Esophagus squamous epithelium (tissue), 5 donors: ENCODE measurements at regions not wholly inside any gene's neighbourhood (a gene's known extent, or its start where the extent isn't known, plus 50 kb on each side); places are given as distances from the start of the nearest gene placed in this dataset.

Source experiments
- DNase-seq: peaks from one replicate; lab custom pipeline; 2025; lab: John Stamatoyannopoulos, UW
- H3K27ac ChIP-seq, 4 donors: fragments of 200-600 bp; sonication (generic); one replicate each; pipeline ENCODE4 v1.5.1; 2016 to 2019; ENCODE audit warnings: mild to moderate bottlenecking in 1 of 4
- H3K27me3 ChIP-seq, 4 donors: fragments of 200-600 bp; sonication (generic); 1 replicate in 3 of 4; 2 replicates in 1 of 4; pipeline versions ENCODE4 v1.5.1 to v1.6.0; 2017 to 2021; ENCODE audit warnings: antibody characterized with exemption in 1 of 4
- H3K36me3 ChIP-seq, 3 donors: fragments of 200-600 bp; sonication (generic); one replicate each; pipeline ENCODE4 v1.5.1; 2016 to 2019
- H3K4me1 ChIP-seq, 3 donors: fragments of 200-600 bp; sonication (generic); one replicate each; pipeline ENCODE4 v1.5.1; 2017 to 2019
- H3K4me3 ChIP-seq, 4 donors: fragments of 200-600 bp; sonication (generic); 1 replicate in 3 of 4; 2 replicates in 1 of 4; pipeline ENCODE4 v1.5.1; 2016 to 2019; ENCODE audit warnings: mild to moderate bottlenecking in 2 of 4, moderate library complexity in 1 of 4
- H3K9me3 ChIP-seq, 3 donors: fragments of 200-600 bp; sonication (generic); one replicate each; pipeline ENCODE4 v1.5.1; 2016 to 2019
- POLR2A ChIP-seq, 4 donors: fragments of 450-650 bp; IDR thresholded peaks; one replicate each; pipeline ENCODE4 v1.6.1; 2017; ENCODE audit warnings: antibody characterized with exemption in 4 of 4, mild to moderate bottlenecking in 4 of 4, moderate library complexity in 3 of 4
- WGBS, 2 donors: methylation state at CpG; one replicate each; pipeline ENCODE4 v1.1.5; 2018; 5-methylcytosine and 5-hydroxymethylcytosine counted together
- intact Hi-C: fragments of 100-400 bp; cut with DNase I; formaldehyde crosslinking; loops from one replicate; pipeline ENCODE4 v1.15.0; 2022
- TF ChIP-seq, protein P1 (sequence below), 6 experiments: fragments of 450-650 bp in 4 of 6; fragments of 200-600 bp in 2 of 6; sonication (generic) in 2 of 6; IDR thresholded peaks; one replicate each; pipeline ENCODE4 v1.5.1; 2016 to 2019; ENCODE audit warnings: antibody characterized with exemption in 6 of 6, mild to moderate bottlenecking in 4 of 6, moderate library complexity in 4 of 6
- donor health status: DM: yes; HTN: yes; CAD: no.

DNA sequence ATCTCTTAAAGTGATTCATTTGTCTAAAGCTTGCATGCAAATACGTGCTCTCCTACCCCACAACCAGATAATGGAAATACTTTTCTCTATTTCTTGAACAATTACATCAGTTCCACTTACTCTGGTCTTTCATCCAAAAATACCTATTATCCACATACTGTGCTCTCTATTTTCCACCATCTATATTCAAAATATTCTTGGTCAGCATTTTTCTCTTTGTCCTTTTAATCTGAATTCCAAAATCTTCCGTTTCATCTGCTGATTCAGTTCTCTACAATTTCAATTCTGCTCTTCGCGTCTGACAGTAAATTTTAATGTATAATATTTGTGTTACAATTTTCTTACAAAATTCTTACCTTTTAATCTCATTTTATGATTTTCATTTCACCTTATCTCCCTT, 110.3 kb downstream of the ZNF648 start:
- no peaks in the 10 kb centered on the region for H3K27me3 ChIP-seq
- H3K4me1 ChIP-seq, result no peaks in the 10 kb centered on the region
- no peak overlapping the region for H3K4me3 ChIP-seq
- WGBS, 2 donors, result 69 to 77% methylated on average over 4 of the region's 4 CpGs
- no peak overlapping the region for H3K27ac ChIP-seq
- TF ChIP-seq POLR2A (IDR thresholded peaks at IDR 0.05), result no peak
- TF ChIP-seq, protein P1, sequence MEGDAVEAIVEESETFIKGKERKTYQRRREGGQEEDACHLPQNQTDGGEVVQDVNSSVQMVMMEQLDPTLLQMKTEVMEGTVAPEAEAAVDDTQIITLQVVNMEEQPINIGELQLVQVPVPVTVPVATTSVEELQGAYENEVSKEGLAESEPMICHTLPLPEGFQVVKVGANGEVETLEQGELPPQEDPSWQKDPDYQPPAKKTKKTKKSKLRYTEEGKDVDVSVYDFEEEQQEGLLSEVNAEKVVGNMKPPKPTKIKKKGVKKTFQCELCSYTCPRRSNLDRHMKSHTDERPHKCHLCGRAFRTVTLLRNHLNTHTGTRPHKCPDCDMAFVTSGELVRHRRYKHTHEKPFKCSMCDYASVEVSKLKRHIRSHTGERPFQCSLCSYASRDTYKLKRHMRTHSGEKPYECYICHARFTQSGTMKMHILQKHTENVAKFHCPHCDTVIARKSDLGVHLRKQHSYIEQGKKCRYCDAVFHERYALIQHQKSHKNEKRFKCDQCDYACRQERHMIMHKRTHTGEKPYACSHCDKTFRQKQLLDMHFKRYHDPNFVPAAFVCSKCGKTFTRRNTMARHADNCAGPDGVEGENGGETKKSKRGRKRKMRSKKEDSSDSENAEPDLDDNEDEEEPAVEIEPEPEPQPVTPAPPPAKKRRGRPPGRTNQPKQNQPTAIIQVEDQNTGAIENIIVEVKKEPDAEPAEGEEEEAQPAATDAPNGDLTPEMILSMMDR (IDR thresholded peaks at IDR 0.05), result no peak
- H3K36me3 ChIP-seq, result no peaks in the 10 kb centered on the region
- intact Hi-C loops, result no loop called here
- no peak for DNase-seq
- H3K9me3 ChIP-seq, result no peaks in the 10 kb centered on the region

DNA sequence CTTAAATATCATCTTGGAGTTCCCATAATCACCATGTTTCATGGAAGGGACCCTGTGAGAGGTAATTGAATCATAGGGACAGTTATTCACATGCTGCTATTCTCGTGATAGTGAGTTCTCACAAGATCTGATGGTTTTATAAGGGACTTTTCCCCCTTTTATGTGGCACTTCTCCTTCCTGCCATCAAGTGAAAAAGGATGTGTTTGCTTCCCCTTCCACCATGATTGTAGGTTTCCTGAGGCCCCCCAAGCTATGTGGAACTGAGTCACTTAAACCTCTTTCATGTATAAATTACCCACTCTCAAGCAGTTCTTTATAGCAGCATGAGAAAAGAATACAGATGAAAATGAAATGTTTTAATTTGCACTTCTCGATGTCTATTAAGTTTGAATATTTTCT, 112.0 kb downstream of the ZNF648 start:
- H3K27ac ChIP-seq, result no peak overlapping the region
- TF ChIP-seq, protein P1 (IDR thresholded peaks at IDR 0.05), result no peak
- TF ChIP-seq POLR2A (IDR thresholded peaks at IDR 0.05), result no peak
- no peak for DNase-seq
- 31 to 35% methylated on average over 2 of the region's 2 CpGs for WGBS, 2 donors
- H3K27me3 ChIP-seq, result no peaks in the 10 kb centered on the region
- H3K9me3 ChIP-seq, result no peaks in the 10 kb centered on the region
- intact Hi-C loops, result no loop called here
- H3K4me3 ChIP-seq, result no peak overlapping the region
- H3K36me3 ChIP-seq, result no peaks in the 10 kb centered on the region
- no peaks in the 10 kb centered on the region for H3K4me1 ChIP-seq

DNA sequence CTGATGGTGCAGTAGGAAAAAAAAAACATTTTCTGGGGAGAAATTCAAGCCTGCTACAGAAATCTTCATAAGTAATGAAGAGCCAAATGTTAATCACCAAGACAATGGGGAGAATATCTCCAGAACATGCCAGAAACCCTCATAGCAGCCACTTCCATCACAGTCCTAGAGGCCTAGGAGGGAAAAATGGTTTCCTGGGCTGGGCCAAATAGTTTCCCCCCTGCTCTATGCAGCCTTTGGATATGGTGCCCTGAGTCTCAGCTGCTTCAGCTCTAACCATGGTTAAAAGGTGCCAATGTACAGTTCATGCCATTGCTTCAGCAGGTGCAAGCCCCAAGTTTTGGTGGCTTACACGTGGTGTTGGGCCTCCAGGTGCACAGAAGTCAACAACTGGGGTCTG, 113.1 kb downstream of the ZNF648 start:
- no peak for DNase-seq
- H3K4me3 ChIP-seq, result no peak overlapping the region
- no peak for TF ChIP-seq POLR2A (IDR thresholded peaks at IDR 0.05)
- TF ChIP-seq, protein P1 (IDR thresholded peaks at IDR 0.05), result no peak
- peaks cover 0 to 8% (median 0%) of the 10 kb centered on the region in 4 donors for H3K27me3 ChIP-seq
- no peaks in the 10 kb centered on the region for H3K4me1 ChIP-seq
- no peaks in the 10 kb centered on the region for H3K9me3 ChIP-seq
- intact Hi-C loops, result no loop called here
- H3K27ac ChIP-seq, result no peak overlapping the region
- no peaks in the 10 kb centered on the region for H3K36me3 ChIP-seq
- 14% methylated on average over 1 of the region's 1 CpG; no CpG with 5 or more reads in 1 of the 2 donors for WGBS, 2 donors

DNA sequence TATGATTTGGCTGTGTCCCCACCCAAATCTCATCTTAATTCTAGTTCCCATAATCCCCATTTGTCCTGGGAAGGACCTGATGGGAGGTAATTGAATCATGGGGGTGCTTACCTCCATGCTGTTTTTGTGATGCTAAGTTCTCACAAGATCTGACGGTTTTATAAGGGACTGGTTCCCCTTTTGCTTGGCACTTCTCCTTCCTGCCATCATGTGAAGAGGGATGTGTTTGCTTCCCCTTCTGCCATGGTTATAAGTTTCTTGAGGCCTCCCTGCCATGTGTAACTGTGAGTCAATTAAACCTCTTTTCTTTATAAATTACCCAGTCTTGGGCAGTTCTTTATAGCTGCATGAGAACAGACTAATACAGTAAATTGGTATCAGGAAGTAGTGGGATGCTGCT, 114.1 kb downstream of the ZNF648 start:
- Histone ChIP-seq H3K4me1 (no peaks in the 10 kb centered on the region), H3K36me3 (no peaks in the 10 kb centered on the region), H3K4me3 (no peak overlapping the region), H3K27me3 (peaks cover 0 to 13% (median 0%) of the 10 kb centered on the region in 4 donors), H3K27ac (no peak overlapping the region), H3K9me3 (no peaks in the 10 kb centered on the region)
- 47 to 79% methylated on average over 1 of the region's 1 CpG for WGBS, 2 donors
- intact Hi-C loops, result no loop called here
- no peak for DNase-seq
- TF ChIP-seq, protein P1 (IDR thresholded peaks at IDR 0.05), result no peak
- TF ChIP-seq POLR2A (IDR thresholded peaks at IDR 0.05), result no peak

DNA sequence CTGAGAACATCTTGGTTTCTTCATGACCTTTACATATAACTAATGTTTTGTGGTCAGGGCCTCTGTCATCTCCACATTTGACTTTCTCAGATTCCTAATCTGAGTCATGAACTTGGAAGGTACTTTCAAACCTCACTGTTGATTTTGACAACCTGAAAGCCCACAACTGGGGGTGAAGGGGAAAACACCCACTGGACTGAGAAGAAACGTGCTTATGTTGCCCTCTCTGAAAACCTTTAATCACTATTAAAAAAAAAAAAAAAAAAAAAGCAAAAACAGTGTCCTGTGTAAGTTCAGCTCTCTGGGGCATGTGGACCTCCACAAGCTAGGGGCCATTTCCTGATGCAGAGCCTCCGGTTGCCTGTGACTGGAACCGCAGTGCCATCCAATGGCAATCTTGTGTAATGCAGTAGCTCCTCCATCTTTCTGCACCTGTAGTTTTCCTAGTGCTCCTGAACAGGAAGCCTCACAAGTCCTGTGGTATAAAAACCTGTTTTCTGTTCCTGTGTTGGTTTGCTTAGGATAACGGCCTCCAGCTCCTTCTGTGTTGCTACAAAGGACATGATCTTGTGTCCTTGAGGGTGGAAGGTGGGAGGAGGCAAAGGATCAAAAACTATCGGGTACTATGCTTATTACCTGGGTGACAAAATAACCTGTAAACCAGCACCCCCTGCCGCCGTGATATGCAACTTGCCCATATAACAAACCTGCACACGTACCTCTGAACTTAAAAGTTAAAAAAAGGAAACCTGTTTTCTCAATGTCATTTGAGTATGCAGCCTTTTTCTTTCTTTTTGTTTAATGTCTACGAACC, 124.5 kb downstream of the ZNF648 start:
- 16 to 19% methylated on average over 9 of the region's 9 CpGs for WGBS, 2 donors
- no peak overlapping the region for H3K4me3 ChIP-seq
- DNase-seq, result no peak
- TF ChIP-seq, protein P1 (IDR thresholded peaks at IDR 0.05), result peak in 5 of 6 experiments; percentile 47 to 75 (median 50)
- no peak for TF ChIP-seq POLR2A (IDR thresholded peaks at IDR 0.05)
- intact Hi-C loops, result no loop called here
- no peaks in the 10 kb centered on the region for H3K36me3 ChIP-seq
- no peak overlapping the region for H3K27ac ChIP-seq
- no peaks in the 10 kb centered on the region for H3K27me3 ChIP-seq
- H3K4me1 ChIP-seq, result no peaks in the 10 kb centered on the region
- no peaks in the 10 kb centered on the region for H3K9me3 ChIP-seq
